Neural cell (in vitro differentiated cells): ENCODE measurements at regions not wholly inside any gene's neighbourhood (a gene's known extent, or its start where the extent isn't known, plus 50 kb on each side); places are given as distances from the start of the nearest gene placed in this dataset.

Source experiments
- H2AFZ ChIP-seq: fragments of 200-600, 300-800 bp; sonication (generic), shearing (Covaris generic); 2 replicates; pipeline ENCODE4 v1.6.0; 2014; ENCODE audit warnings: low read depth, mild to moderate bottlenecking, antibody characterized with exemption, low read length, moderate library complexity
- H3F3A ChIP-seq: fragments of 200-600 bp; shearing (Covaris generic); 2 replicates; pipeline ENCODE4 v1.6.1; 2016; ENCODE audit warnings: mild to moderate bottlenecking, moderate library complexity, mixed read lengths, antibody characterized with exemption, low read length; ENCODE audit not compliant: insufficient read depth, poor library complexity, severe bottlenecking
- H3K27ac ChIP-seq: fragments of 200-600, 300-800 bp; sonication (generic), shearing (Covaris generic); 2 replicates; pipeline ENCODE4 v1.5.1; 2014; ENCODE audit warnings: mild to moderate bottlenecking, low read length, moderate library complexity
- H3K27me3 ChIP-seq: fragments of 300-800, 200-600 bp; sonication (generic), shearing (Covaris generic); 2 replicates; pipeline ENCODE4 v1.6.0; 2014; ENCODE audit warnings: mild to moderate bottlenecking, low read depth, low read length, moderate library complexity; ENCODE audit not compliant: insufficient read depth
- H3K36me3 ChIP-seq: fragments of 300-800, 200-600 bp; sonication (generic), shearing (Covaris generic); 2 replicates; pipeline ENCODE4 v1.5.1; 2014; ENCODE audit warnings: mild to moderate bottlenecking, antibody characterized with exemption, low read length, moderate library complexity; ENCODE audit not compliant: insufficient read depth
- H3K4me2 ChIP-seq: fragments of 300-800, 200-600 bp; sonication (generic), shearing (Covaris generic); 2 replicates; pipeline ENCODE4 v1.6.0; 2014; ENCODE audit warnings: mild to moderate bottlenecking, low read length
- H3K4me3 ChIP-seq: fragments of 300-800, 200-600 bp; sonication (generic), shearing (Covaris generic); 2 replicates; pipeline ENCODE4 v1.5.1; 2014; ENCODE audit warnings: mild to moderate bottlenecking, low read length, moderate library complexity
- H3K79me2 ChIP-seq: fragments of 200-600 bp; shearing (Covaris generic); replicated peaks from 2 replicates; pipeline ENCODE4 v1.6.0; 2014; ENCODE audit warnings: mild to moderate bottlenecking, low read length, moderate library complexity; ENCODE audit not compliant: insufficient read depth
- H3K9ac ChIP-seq: fragments of 300-800, 200-600 bp; sonication (generic), shearing (Covaris generic); 2 replicates; pipeline ENCODE4 v1.6.1; 2016; ENCODE audit warnings: mild to moderate bottlenecking, low read length, mixed read lengths
- H3K9me2 ChIP-seq: fragments of 200-600 bp; shearing (Covaris generic); 2 replicates; pipeline ENCODE4 v1.6.1; 2016; ENCODE audit warnings: mild to moderate bottlenecking, low read length, mixed read lengths; ENCODE audit not compliant: insufficient read depth
- H3K9me3 ChIP-seq: fragments of 200-600, 300-800 bp; sonication (generic), shearing (Covaris generic); 2 replicates; pipeline ENCODE4 v1.6.1; 2016; ENCODE audit warnings: mild to moderate bottlenecking, mixed run types, low read length, moderate library complexity, mixed read lengths
- H4K20me1 ChIP-seq: fragments of 200-600 bp; shearing (Covaris generic); 2 replicates; pipeline ENCODE4 v1.6.1; 2016; ENCODE audit warnings: mild to moderate bottlenecking, mixed run types; ENCODE audit not compliant: insufficient read depth
- EP300 ChIP-seq: fragments of 450-650 bp; conservative IDR thresholded peaks from 2 replicates; pipeline ENCODE4 v1.6.1; 2014; ENCODE audit warnings: antibody characterized with exemption, mild to moderate bottlenecking, moderate library complexity; ENCODE audit not compliant: poor library complexity, severe bottlenecking
- EZH2 ChIP-seq: fragments of 200-600, 300-800 bp; shearing (Covaris generic), sonication (generic); IDR thresholded peaks from 2 replicates; pipeline ENCODE4 v1.6.1; 2014; ENCODE audit warnings: antibody characterized with exemption, low read length, borderline replicate concordance, mild to moderate bottlenecking; ENCODE audit not compliant: insufficient read depth, poor library complexity, severe bottlenecking
- MXI1 ChIP-seq: fragments of 450-650 bp; conservative IDR thresholded peaks from 2 replicates; pipeline ENCODE4 v1.6.1; 2014; ENCODE audit warnings: antibody characterized with exemption, mild to moderate bottlenecking; ENCODE audit not compliant: poor library complexity, severe bottlenecking
- POLR2AphosphoS5 ChIP-seq: IDR thresholded peaks from 2 replicates; pipeline ENCODE4 v1.6.1; 2012
- RAD21 ChIP-seq: fragments of 450-650 bp; conservative IDR thresholded peaks from 2 replicates; pipeline ENCODE4 v1.6.1; 2014; ENCODE audit warnings: antibody characterized with exemption, mild to moderate bottlenecking, moderate library complexity
- SMC3 ChIP-seq: fragments of 450-650 bp; conservative IDR thresholded peaks from 2 replicates; pipeline ENCODE4 v1.6.1; 2014; ENCODE audit warnings: antibody characterized with exemption, mild to moderate bottlenecking, moderate library complexity; ENCODE audit not compliant: poor library complexity
- TAF1 ChIP-seq: IDR thresholded peaks from 2 replicates; pipeline ENCODE4 v1.6.1; 2012; ENCODE audit warnings: low read depth
- TF ChIP-seq, protein P1 (sequence below): fragments of 450-650 bp; IDR thresholded peaks from 2 replicates; pipeline ENCODE4 v1.5.1; 2014; ENCODE audit warnings: antibody characterized with exemption, mild to moderate bottlenecking, moderate library complexity; ENCODE audit not compliant: poor library complexity, severe bottlenecking
- TF ChIP-seq, protein P2 (sequence below): IDR thresholded peaks from 2 replicates; pipeline ENCODE4 v1.6.1; 2012; ENCODE audit warnings: borderline replicate concordance

DNA sequence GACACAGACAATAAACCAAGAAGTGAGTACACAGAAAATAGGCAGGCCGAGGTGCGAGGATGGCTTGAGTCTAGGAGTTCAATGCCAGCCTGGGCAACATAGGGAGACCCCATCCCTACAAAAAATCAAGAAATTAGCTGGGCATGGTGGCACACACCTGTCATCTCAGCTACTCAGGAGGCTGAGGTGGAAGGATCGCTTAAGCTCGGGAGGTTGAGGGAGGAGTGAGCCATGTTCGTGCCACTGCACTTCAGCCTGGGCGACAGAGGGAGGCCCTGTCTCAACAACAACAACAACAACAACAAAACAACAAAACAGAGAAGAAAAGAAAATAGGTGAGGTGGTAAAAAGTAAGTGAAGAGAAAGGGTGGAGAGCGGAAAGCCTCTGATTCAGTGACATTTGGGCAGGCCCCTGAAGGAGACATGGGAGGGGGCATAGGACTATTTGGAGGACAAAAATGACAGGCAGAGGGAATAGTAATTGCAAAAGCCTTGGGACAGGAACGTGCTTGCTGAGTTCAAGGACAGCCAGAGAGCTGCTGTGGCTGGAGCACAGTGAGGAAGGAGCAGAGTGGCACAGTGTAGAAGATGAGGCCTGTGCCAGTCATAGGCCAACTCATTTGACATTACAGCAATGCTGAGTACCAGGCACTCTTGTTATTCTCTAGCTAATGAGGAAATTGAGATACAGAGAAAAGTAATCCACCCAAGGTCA is 160.6 kb downstream of the VEGFA start:
- Histone ChIP-seq H2AFZ (no peak overlapping the region), H3K79me2 (no peaks in the 10 kb centered on the region), H3K9me3 (no peaks in the 10 kb centered on the region), H3K9ac (no peak overlapping the region), H3F3A (no peaks in the 10 kb centered on the region), H3K27me3 (no peaks in the 10 kb centered on the region), H3K9me2 (no peaks in the 10 kb centered on the region), H3K36me3 (no peaks in the 10 kb centered on the region), H3K4me2 (no peak overlapping the region), H3K4me3 (no peak overlapping the region), H3K27ac (no peak overlapping the region), H4K20me1 (no peaks in the 10 kb centered on the region)
- no peak for TF ChIP-seq EZH2

DNA sequence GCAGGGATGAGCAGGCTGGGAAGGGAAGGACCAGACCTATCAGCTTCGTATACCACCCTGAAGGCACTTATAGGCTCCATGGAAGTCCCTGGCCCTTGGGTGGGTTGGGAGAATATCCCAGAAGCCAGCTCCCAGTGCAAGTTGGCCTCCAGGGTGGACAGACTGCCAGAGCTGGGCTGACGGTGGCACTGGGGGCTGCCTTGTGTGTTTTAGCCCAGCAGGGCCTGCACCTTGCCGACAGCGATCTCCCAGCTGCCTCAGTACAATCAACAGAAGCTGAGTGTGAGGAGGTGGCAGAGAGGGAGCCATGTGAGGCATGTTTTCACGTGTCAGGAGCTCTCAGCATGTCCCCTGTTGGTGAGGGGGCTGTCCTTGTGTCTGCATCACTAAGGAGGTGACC is 159.5 kb downstream of the VEGFA start:
- H3K9ac ChIP-seq: no peak overlapping the region
- no peak overlapping the region for H3K4me2 ChIP-seq
- no peaks in the 10 kb centered on the region for H3K79me2 ChIP-seq
- no peaks in the 10 kb centered on the region for H3K36me3 ChIP-seq
- no peaks in the 10 kb centered on the region for H3F3A ChIP-seq
- no peak overlapping the region for H2AFZ ChIP-seq
- no peak for TF ChIP-seq RAD21
- no peak for TF ChIP-seq SMC3
- TF ChIP-seq EZH2: no peak
- TF ChIP-seq TAF1: no peak
- TF ChIP-seq EP300: no peak
- TF ChIP-seq POLR2AphosphoS5: no peak
- TF ChIP-seq, protein P1, sequence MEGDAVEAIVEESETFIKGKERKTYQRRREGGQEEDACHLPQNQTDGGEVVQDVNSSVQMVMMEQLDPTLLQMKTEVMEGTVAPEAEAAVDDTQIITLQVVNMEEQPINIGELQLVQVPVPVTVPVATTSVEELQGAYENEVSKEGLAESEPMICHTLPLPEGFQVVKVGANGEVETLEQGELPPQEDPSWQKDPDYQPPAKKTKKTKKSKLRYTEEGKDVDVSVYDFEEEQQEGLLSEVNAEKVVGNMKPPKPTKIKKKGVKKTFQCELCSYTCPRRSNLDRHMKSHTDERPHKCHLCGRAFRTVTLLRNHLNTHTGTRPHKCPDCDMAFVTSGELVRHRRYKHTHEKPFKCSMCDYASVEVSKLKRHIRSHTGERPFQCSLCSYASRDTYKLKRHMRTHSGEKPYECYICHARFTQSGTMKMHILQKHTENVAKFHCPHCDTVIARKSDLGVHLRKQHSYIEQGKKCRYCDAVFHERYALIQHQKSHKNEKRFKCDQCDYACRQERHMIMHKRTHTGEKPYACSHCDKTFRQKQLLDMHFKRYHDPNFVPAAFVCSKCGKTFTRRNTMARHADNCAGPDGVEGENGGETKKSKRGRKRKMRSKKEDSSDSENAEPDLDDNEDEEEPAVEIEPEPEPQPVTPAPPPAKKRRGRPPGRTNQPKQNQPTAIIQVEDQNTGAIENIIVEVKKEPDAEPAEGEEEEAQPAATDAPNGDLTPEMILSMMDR: no peak
- TF ChIP-seq, protein P2, sequence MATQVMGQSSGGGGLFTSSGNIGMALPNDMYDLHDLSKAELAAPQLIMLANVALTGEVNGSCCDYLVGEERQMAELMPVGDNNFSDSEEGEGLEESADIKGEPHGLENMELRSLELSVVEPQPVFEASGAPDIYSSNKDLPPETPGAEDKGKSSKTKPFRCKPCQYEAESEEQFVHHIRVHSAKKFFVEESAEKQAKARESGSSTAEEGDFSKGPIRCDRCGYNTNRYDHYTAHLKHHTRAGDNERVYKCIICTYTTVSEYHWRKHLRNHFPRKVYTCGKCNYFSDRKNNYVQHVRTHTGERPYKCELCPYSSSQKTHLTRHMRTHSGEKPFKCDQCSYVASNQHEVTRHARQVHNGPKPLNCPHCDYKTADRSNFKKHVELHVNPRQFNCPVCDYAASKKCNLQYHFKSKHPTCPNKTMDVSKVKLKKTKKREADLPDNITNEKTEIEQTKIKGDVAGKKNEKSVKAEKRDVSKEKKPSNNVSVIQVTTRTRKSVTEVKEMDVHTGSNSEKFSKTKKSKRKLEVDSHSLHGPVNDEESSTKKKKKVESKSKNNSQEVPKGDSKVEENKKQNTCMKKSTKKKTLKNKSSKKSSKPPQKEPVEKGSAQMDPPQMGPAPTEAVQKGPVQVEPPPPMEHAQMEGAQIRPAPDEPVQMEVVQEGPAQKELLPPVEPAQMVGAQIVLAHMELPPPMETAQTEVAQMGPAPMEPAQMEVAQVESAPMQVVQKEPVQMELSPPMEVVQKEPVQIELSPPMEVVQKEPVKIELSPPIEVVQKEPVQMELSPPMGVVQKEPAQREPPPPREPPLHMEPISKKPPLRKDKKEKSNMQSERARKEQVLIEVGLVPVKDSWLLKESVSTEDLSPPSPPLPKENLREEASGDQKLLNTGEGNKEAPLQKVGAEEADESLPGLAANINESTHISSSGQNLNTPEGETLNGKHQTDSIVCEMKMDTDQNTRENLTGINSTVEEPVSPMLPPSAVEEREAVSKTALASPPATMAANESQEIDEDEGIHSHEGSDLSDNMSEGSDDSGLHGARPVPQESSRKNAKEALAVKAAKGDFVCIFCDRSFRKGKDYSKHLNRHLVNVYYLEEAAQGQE: no peak
- no peak for TF ChIP-seq MXI1
- H3K9me3 ChIP-seq: no peaks in the 10 kb centered on the region
- no peaks in the 10 kb centered on the region for H3K27me3 ChIP-seq
- H4K20me1 ChIP-seq: no peaks in the 10 kb centered on the region
- H3K4me3 ChIP-seq: no peak overlapping the region
- H3K9me2 ChIP-seq: no peaks in the 10 kb centered on the region
- no peak overlapping the region for H3K27ac ChIP-seq
